Fibroblast of mammary gland (primary cell): ENCODE measurements at regions not wholly inside any gene's neighbourhood (a gene's known extent, or its start where the extent isn't known, plus 50 kb on each side); places are given as distances from the start of the nearest gene placed in this dataset.

Experiments
- DNase-seq: peaks from one replicate; pipeline ENCODE4 v3.0.0-alpha.2; 2010; ENCODE audit warnings: low read depth
- H3K4me3 ChIP-seq: 2 replicates; pipeline ENCODE4 v1.5.1; 2011; ENCODE audit warnings: low read depth, mild to moderate bottlenecking, low read length, moderate library complexity; ENCODE audit not compliant: control insufficient read depth
- CTCF ChIP-seq: conservative IDR thresholded peaks from 2 replicates; pipeline ENCODE4 v1.5.1; 2011; ENCODE audit warnings: low read depth, low read length, inconsistent platforms; ENCODE audit not compliant: control insufficient read depth, insufficient read depth

GRCh38 chr7:140231771-140232491 is 55.1 kb upstream of the KDM7A start:
- TF ChIP-seq CTCF = no peak
- H3K4me3 ChIP-seq = no peak overlapping the region
- DNase-seq = no peak

- peak; percentile 19 for DNase-seq
- no peak for TF ChIP-seq CTCF
- peak overlapping the region; percentile 58 for H3K4me3 ChIP-seq
These were observed 54.3 kb upstream of the KDM7A start for GRCh38 chr7:140230861-140231770.

- TF ChIP-seq CTCF = no peak
- peak overlapping the region; percentile 58 for H3K4me3 ChIP-seq
- DNase-seq = no peak
These were observed 53.7 kb upstream of the KDM7A start for GRCh38 chr7:140230516-140230860.

- no peak for TF ChIP-seq CTCF
- DNase-seq = no peak
- H3K4me3 ChIP-seq = peak overlapping the region; percentile 23
These were observed 53.1 kb upstream of the KDM7A start for GRCh38 chr7:140229591-140230515.

GRCh38 chr7:140229101-140229525 is 52.3 kb upstream of the KDM7A start:
- no peak overlapping the region for H3K4me3 ChIP-seq
- no peak for TF ChIP-seq CTCF
- no peak for DNase-seq
